ENCODE measurements at regions not wholly inside any gene's neighbourhood (a gene's known extent, or its start where the extent isn't known, plus 50 kb on each side); places are given as distances from the start of the nearest gene placed in this dataset.
"Not testable (repeated sequence)": the region's sequence is repeated elsewhere in the genome, so short reads cannot be mapped to it uniquely, and the experiment has no call there.

DNA sequence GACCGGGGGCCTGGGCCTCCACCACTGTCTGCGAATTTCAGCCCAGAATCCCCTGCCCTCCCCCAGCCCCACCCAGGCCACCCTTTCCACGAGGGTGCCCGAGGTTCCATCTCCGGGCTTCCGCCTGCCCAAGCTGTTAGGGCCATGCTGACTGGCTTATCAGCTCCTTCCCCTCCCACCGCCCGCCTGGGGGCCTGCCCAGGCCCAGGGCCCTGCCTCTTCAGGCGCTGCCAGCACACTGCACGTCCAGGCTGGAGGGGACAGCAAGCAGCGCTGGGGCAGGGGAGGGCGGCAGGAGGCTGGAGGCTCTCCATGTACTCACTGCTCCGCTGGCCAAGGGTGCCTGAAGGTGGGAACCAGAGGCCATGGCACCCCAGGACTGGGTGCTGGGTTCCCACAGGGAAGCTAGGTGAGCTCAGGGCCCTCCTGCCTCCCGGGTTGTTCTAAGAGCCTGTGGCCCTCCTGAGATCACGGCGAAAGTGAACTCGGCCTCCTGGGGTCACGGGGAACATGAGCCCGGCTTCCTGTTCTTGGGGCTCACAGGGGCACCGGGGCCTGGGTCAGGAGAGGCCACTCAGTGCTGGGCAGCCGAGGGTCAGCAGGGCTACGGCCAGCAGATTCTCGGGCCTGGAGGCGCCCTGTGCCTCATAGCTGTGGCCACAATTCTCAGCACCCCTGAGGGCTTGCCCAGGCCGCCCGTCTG, 57.7 kb upstream of the EGFL7 start:
- no peaks in the 10 kb centered on the region for H4K20me1 ChIP-seq (ENCODE audit: insufficient read depth)
- H3K36me3 ChIP-seq (ENCODE audit: insufficient read depth) = no peaks in the 10 kb centered on the region
- no peaks in the 10 kb centered on the region for H3K79me2 ChIP-seq (ENCODE audit: insufficient read depth, low read depth)
- no peaks in the 10 kb centered on the region for H3K4me1 ChIP-seq (ENCODE audit: low read depth, poor library complexity, severe bottlenecking)
- H3K4me2 ChIP-seq = no peak overlapping the region
- no peak overlapping the region for H3K27ac ChIP-seq
- TF ChIP-seq, protein P1, sequence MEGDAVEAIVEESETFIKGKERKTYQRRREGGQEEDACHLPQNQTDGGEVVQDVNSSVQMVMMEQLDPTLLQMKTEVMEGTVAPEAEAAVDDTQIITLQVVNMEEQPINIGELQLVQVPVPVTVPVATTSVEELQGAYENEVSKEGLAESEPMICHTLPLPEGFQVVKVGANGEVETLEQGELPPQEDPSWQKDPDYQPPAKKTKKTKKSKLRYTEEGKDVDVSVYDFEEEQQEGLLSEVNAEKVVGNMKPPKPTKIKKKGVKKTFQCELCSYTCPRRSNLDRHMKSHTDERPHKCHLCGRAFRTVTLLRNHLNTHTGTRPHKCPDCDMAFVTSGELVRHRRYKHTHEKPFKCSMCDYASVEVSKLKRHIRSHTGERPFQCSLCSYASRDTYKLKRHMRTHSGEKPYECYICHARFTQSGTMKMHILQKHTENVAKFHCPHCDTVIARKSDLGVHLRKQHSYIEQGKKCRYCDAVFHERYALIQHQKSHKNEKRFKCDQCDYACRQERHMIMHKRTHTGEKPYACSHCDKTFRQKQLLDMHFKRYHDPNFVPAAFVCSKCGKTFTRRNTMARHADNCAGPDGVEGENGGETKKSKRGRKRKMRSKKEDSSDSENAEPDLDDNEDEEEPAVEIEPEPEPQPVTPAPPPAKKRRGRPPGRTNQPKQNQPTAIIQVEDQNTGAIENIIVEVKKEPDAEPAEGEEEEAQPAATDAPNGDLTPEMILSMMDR (conservative IDR thresholded peaks at IDR 0.05; ENCODE audit: low read depth, low read length) = no peak
- peaks cover 87% of the 10 kb centered on the region for H3K27me3 ChIP-seq (ENCODE audit: insufficient read depth, low read depth)
- H3K9ac ChIP-seq = no peak overlapping the region
- H2AFZ ChIP-seq (ENCODE audit: low read depth) = no peak overlapping the region
- no peak overlapping the region for H3K4me3 ChIP-seq (IDR thresholded peaks at IDR 0.05; ENCODE audit: insufficient read depth, low read depth, low read length)

DNA sequence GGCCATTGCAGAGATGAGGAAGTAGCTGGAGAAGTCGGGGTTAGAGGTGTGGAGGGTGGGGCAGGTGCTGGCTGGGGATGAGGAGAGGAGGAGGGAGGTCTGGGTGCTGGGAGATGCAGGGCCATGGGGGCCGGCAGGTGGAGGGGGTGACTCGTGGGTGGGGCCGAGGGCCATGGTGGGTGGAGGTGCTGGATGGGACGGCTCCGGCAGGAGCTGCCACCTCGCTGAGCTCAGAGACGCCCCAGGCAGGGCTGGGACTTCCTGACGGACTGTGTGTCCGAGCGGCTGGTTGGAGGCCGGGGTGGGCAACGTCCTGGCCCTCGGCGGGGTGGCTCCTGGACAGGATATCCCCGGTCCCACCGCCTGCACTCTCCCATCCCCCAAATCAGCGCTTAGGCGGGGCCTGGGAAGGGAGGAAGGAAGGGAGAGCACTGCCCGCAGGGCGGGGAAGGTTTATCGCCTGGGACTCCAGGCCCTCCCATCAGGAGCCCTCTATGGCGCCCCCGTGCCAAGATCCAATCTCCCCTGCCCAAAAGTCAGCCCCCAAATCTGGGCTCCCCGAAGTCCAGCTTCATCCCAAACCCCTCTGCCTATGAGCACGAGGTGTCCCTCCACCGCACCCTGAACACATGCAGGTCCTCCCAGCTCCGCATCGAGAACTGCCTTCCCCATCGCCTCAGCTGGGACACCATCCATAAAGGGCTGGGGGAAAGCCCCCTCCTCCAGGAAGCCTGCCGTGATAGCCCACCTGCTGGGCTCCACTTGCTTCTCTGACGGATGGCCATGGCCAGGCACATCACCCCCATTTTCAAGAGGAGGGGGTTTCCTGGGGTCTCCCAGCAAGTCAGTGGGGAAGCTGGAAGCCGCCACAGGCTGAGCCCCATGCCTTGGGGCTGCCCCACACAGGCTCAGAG, 58.3 kb upstream of the NOTCH1 start:
- no peaks in the 10 kb centered on the region for H3K36me3 ChIP-seq (ENCODE audit: insufficient read depth)
- H3K4me2 ChIP-seq = no peak overlapping the region
- no peaks in the 10 kb centered on the region for H4K20me1 ChIP-seq (ENCODE audit: insufficient read depth)
- TF ChIP-seq, protein P1 (conservative IDR thresholded peaks at IDR 0.05; ENCODE audit: low read depth, low read length) = no peak
- H3K27ac ChIP-seq = no peak overlapping the region
- H3K4me3 ChIP-seq (IDR thresholded peaks at IDR 0.05; ENCODE audit: insufficient read depth, low read depth, low read length) = no peak overlapping the region
- no peak overlapping the region for H3K9ac ChIP-seq
- H3K27me3 ChIP-seq (ENCODE audit: insufficient read depth, low read depth) = peaks cover 87% of the 10 kb centered on the region
- no peak overlapping the region for H2AFZ ChIP-seq (ENCODE audit: low read depth)
- no peaks in the 10 kb centered on the region for H3K79me2 ChIP-seq (ENCODE audit: insufficient read depth, low read depth)
- no peaks in the 10 kb centered on the region for H3K4me1 ChIP-seq (ENCODE audit: low read depth, poor library complexity, severe bottlenecking)

DNA sequence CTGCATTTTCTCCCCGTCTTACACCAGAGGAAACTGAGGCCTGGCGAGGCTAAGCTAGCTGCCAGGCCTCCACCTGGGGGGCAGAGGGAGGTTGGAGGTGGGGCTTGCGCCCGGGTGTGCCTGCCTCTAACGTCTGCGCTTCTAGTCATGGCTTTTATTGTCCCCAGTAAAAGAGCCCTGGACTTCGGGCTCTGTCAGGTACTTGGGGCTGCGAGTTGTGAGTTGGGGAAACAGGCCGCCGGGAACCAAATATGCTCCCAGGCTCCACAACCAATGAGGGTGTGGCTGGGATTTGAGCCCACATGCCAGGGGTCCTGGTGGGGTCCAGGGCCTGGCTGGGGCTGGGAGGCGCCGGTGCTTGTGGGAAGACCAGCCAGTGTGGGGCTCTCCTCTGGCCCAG, 57.4 kb upstream of the NOTCH1 start:
- no peak overlapping the region for H3K4me2 ChIP-seq
- H3K4me1 ChIP-seq (ENCODE audit: low read depth, poor library complexity, severe bottlenecking) = no peaks in the 10 kb centered on the region
- no peaks in the 10 kb centered on the region for H3K79me2 ChIP-seq (ENCODE audit: insufficient read depth, low read depth)
- no peak overlapping the region for H3K27ac ChIP-seq
- no peaks in the 10 kb centered on the region for H3K36me3 ChIP-seq (ENCODE audit: insufficient read depth)
- H3K27me3 ChIP-seq (ENCODE audit: insufficient read depth, low read depth) = peaks cover 84% of the 10 kb centered on the region
- TF ChIP-seq, protein P1 (conservative IDR thresholded peaks at IDR 0.05; ENCODE audit: low read depth, low read length) = no peak
- no peak overlapping the region for H3K9ac ChIP-seq
- H3K4me3 ChIP-seq (IDR thresholded peaks at IDR 0.05; ENCODE audit: insufficient read depth, low read depth, low read length) = no peak overlapping the region
- no peak overlapping the region for H2AFZ ChIP-seq (ENCODE audit: low read depth)
- no peaks in the 10 kb centered on the region for H4K20me1 ChIP-seq (ENCODE audit: insufficient read depth)

DNA sequence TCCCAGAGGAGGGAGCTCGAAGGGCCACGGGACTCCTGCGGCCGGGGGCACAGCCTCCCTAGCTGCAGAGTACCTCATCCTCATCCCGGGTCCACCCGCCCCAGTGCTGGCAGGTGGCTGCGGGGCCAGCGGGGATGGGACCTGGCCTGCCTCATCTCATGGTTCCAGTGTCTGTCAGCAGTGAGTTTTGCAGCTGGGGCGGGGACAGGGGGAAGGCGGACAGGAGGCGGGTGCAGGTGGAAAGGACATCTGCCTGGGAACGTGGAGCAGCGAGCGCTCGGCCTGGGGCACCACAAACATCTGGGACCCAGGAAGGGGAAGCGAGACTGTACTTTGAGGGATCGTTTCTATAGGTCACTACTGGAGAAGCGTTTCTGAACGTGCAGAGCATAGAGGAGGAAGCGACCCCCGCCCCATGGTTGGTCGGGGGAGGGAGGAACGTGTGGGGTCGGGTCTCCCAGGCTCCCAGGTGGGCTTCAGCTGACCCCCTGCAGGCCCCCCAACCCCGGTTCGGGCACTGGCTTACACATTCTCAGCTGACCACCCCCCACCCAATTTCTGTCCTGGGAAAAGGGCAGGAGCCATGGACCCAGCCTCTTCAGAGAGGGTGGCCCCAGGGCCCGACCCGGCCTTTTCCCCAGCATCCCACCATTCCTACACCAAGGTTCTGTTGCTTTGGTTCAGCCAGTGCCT, 56.5 kb upstream of the NOTCH1 start:
- Histone ChIP-seq H3K4me1 (ENCODE audit: low read depth, poor library complexity, severe bottlenecking) (no peaks in the 10 kb centered on the region), H3K36me3 (ENCODE audit: insufficient read depth) (no peaks in the 10 kb centered on the region), H4K20me1 (ENCODE audit: insufficient read depth) (no peaks in the 10 kb centered on the region), H3K4me3 (IDR thresholded peaks at IDR 0.05; ENCODE audit: insufficient read depth, low read depth, low read length) (no peak overlapping the region), H3K4me2 (no peak overlapping the region), H3K27ac (no peak overlapping the region), H2AFZ (ENCODE audit: low read depth) (no peak overlapping the region), H3K79me2 (ENCODE audit: insufficient read depth, low read depth) (no peaks in the 10 kb centered on the region), H3K9ac (no peak overlapping the region), H3K27me3 (ENCODE audit: insufficient read depth, low read depth) (peaks cover 84% of the 10 kb centered on the region)
- TF ChIP-seq, protein P1 (conservative IDR thresholded peaks at IDR 0.05; ENCODE audit: low read depth, low read length) = no peak

DNA sequence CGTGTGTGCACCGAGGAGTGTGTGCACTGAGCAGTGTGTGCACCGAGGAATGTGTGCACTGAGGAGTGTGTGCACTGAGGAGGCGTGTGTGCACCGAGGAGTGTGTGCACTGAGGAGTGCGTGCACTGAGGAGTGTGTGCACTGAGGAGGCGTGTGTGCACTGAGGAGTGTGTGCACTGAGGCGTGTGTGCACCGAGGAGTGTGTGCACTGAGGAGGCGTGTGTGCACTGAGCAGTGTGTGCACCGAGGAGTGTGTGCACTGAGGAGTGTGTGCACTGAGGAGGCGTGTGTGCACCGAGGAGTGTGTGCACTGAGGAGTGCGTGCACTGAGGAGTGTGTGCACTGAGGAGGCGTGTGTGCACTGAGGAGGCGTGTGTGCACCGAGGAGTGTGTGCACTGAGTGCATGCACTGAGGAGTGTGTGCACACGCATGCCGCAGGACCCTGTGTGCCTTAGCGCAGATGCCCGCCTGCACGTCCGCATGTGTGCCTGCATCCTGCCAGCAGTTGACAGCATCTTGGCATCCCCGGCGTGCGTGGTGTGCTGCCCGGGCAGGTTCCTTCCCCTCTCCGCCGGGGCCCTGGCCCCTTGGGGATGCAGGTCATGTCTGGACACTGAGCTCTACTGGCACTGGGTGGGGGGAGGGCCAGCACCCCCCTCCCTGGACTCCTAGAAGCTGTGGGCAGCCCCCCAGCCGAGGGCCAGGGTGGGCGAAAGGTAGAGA, 55.6 kb upstream of the NOTCH1 start:
- H4K20me1 ChIP-seq (ENCODE audit: insufficient read depth); H3K79me2 ChIP-seq (ENCODE audit: insufficient read depth, low read depth); H3K27ac ChIP-seq; H3K9ac ChIP-seq; H3K4me3 ChIP-seq (IDR thresholded peaks at IDR 0.05; ENCODE audit: insufficient read depth, low read depth, low read length); H3K4me2 ChIP-seq; H3K4me1 ChIP-seq (ENCODE audit: low read depth, poor library complexity, severe bottlenecking); H3K36me3 ChIP-seq (ENCODE audit: insufficient read depth); H2AFZ ChIP-seq (ENCODE audit: low read depth): not testable (repeated sequence)
- peaks cover 84% of the 10 kb centered on the region for H3K27me3 ChIP-seq (ENCODE audit: insufficient read depth, low read depth)

Measured in KMS-11 (cell line).